CD4-positive, alpha-beta T cell treated with Interferon alpha-2 for 1 hour (primary cell): ENCODE measurements at regions not wholly inside any gene's neighbourhood (a gene's known extent, or its start where the extent isn't known, plus 50 kb on each side); places are given as distances from the start of the nearest gene placed in this dataset.
A peak's percentile ranks its signal among the peaks of the same experiment; 100 is the strongest.

Source experiments
- DNase-seq, 2 donors: peaks; one replicate each; pipeline ENCODE4 v3.0.0-alpha.2; 2020 to 2022

GRCh38 chr6:40312213-40313015, 274.8 kb downstream of the LRFN2 start:
- no peak for DNase-seq

- DNase-seq = peak; percentile 6 to 47
Measured at GRCh38 chr6:40308533-40309306, 278.4 kb downstream of the LRFN2 start.

GRCh38 chr6:40307712-40308111, 279.5 kb downstream of the LRFN2 start:
- DNase-seq = no peak

GRCh38 chr6:40302856-40303454, 284.2 kb downstream of the LRFN2 start:
- DNase-seq = no peak

GRCh38 chr6:40299681-40300080, 287.5 kb downstream of the LRFN2 start:
- DNase-seq = no peak

GRCh38 chr6:40298207-40298606, 289.0 kb downstream of the LRFN2 start:
- DNase-seq = no peak

GRCh38 chr6:40295251-40295950, 291.8 kb downstream of the LRFN2 start:
- DNase-seq = no peak

GRCh38 chr6:40293460-40294185, 293.5 kb downstream of the LRFN2 start:
- DNase-seq = no peak

GRCh38 chr6:40293060-40293459, 294.1 kb downstream of the LRFN2 start:
- no peak for DNase-seq

GRCh38 chr6:40290816-40291215, 296.3 kb downstream of the LRFN2 start:
- DNase-seq = no peak

GRCh38 chr6:40288919-40289318, 298.2 kb downstream of the LRFN2 start:
- no peak for DNase-seq

GRCh38 chr6:40287296-40287850, 299.8 kb downstream of the LRFN2 start:
- no peak for DNase-seq

- no peak for DNase-seq
Measured at GRCh38 chr6:40286721-40287120, 300.4 kb downstream of the LRFN2 start.

GRCh38 chr6:40285996-40286395, 301.2 kb downstream of the LRFN2 start:
- DNase-seq = no peak

- no peak for DNase-seq
Measured at GRCh38 chr6:40285535-40285934, 301.6 kb downstream of the LRFN2 start.

GRCh38 chr6:40282986-40283385, 304.2 kb downstream of the LRFN2 start:
- DNase-seq = no peak

GRCh38 chr6:40281402-40281801, 305.8 kb downstream of the LRFN2 start:
- DNase-seq = no peak

- DNase-seq = no peak
Measured at GRCh38 chr6:40280231-40280630, 306.9 kb downstream of the LRFN2 start.

- no peak for DNase-seq
Measured at GRCh38 chr6:40276141-40276540, 311.0 kb downstream of the LRFN2 start.

- no peak for DNase-seq
Measured at GRCh38 chr6:40274058-40274457, 313.1 kb downstream of the LRFN2 start.

- DNase-seq = no peak
Measured at GRCh38 chr6:40268614-40269013, 318.6 kb downstream of the LRFN2 start.

GRCh38 chr6:40268166-40268565, 319.0 kb downstream of the LRFN2 start:
- DNase-seq = no peak
